C4-2B (cell line): ENCODE measurements at regions not wholly inside any gene's neighbourhood (a gene's known extent, or its start where the extent isn't known, plus 50 kb on each side); places are given as distances from the start of the nearest gene placed in this dataset.

Source experiments
- H3K27ac ChIP-seq: fragments of 450-650 bp; 2 replicates; pipeline ENCODE4 v1.5.1; 2017
- CTCF ChIP-seq: fragments of 450-650 bp; conservative IDR thresholded peaks from 2 replicates; pipeline ENCODE4 v1.5.1; 2017; ENCODE audit warnings: mild to moderate bottlenecking
- ZFX ChIP-seq: fragments of 450-650 bp; IDR thresholded peaks from 2 replicates; pipeline ENCODE4 v1.6.1; 2017

- no peak overlapping the region for H3K27ac ChIP-seq
- TF ChIP-seq CTCF (no peak), ZFX (no peak)
Measured at GRCh38 chr5:19388391-19388790, 599.6 kb downstream of the CDH18 start.

- TF ChIP-seq CTCF: no peak
- TF ChIP-seq ZFX: no peak
- H3K27ac ChIP-seq: no peak overlapping the region
Measured at GRCh38 chr5:19401032-19401431, 587.0 kb downstream of the CDH18 start.

- no peak overlapping the region for H3K27ac ChIP-seq
- no peak for TF ChIP-seq CTCF
- TF ChIP-seq ZFX: no peak
Measured at GRCh38 chr5:19406576-19407365, 581.2 kb downstream of the CDH18 start.

- H3K27ac ChIP-seq: no peak overlapping the region
- TF ChIP-seq ZFX (no peak), CTCF (no peak)
Measured at GRCh38 chr5:19408149-19408548, 579.9 kb downstream of the CDH18 start.

- H3K27ac ChIP-seq: no peak overlapping the region
- no peak for TF ChIP-seq CTCF
- TF ChIP-seq ZFX: no peak
Measured at GRCh38 chr5:19411936-19412335, 576.1 kb downstream of the CDH18 start.
